HK-2 (cell line): ENCODE measurements at regions not wholly inside any gene's neighbourhood (a gene's known extent, or its start where the extent isn't known, plus 50 kb on each side); places are given as distances from the start of the nearest gene placed in this dataset.

Source experiments
- DNase-seq: peaks from one replicate; pipeline ENCODE4 v3.0.0-alpha.2; 2018; ENCODE audit not compliant: unreplicated experiment

DNA sequence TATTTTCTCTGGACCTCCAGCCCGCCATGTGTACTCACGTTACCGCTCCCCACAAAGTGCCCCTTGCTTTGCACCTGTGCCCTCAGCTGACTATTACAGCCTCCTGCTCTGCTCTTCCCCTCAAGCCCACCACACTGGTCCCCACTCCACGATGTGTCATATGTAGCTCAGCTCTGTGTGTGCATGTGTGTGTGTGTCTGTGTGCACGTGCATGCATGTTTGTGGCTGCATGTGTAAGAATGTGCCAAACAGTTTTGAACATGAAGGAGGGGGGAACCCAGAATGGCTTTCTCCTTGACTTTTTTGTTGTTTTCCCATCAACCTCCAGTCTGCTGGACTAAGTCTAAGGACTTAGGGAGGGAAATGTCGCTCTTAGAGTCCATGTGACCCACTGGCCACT, 54.8 kb upstream of the BTRC start:
- DNase-seq = no peak

DNA sequence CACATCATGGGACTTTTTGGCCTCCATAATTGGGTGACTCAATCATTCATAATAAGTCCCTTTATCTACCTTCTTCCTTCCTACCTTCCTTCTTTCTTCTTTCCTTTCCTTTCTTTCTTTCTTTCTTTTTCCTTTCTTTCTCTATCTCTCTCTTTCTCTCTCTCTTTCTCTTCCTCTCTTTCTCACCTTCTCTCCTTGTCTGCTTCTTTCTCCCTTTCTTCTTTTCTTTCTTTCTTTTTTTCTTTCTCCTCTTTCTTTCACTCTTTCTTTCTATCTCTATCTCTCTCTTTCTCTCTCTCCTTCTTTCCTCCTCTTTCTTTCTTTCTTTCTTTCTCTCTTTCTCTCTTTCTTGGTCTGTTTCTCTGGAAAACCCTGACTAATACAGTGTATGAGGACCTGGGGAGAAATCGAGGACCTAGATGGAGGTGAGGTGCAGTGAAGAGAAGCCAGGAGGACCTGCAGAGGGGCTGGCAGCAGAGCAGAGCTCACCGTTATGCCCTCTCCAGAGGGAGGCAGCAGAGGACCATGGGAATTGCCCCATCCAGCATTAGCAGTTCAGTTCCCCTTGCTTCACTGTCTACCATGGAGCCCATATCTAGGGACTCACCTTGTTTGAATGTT, 52.7 kb upstream of the BTRC start:
- DNase-seq = peak; percentile 41

DNA sequence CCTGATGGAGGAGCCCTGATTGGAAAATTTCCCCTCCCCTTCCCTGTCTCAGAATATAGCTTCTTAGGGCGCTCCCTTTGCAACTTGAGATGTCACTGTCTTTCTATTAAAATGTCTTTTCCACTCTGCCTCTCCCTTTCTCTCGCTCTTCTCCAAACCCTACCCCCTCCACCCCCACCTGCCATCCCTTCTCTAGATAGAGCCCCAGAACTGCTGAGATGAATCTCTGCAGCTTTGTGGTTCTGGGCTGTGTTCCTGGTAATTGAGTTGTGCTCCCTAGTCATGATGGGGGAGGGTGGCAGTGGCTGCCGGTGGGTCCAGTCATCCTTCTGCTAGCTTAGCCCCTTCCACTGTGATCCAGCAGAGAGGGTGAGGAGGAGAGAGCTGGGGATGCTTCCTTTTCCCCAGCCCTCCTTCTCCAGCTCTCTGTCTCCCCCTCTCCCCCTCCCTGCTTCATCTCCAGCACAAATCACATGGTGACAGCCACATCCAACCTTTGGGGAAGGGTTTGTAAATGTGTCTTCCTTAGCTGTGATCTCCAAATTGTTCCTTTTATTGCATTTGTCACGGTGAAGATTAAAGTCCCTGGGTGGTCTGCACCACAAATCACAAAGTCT, 50.8 kb upstream of the BTRC start:
- DNase-seq = no peak
